Breast epithelium (tissue), 4 donors: ENCODE measurements at regions not wholly inside any gene's neighbourhood (a gene's known extent, or its start where the extent isn't known, plus 50 kb on each side); places are given as distances from the start of the nearest gene placed in this dataset.

Experiments used
- DNase-seq, 2 donors: peaks; one replicate each; pipeline ENCODE4 v3.0.0-alpha.2; 2019; ENCODE audit warnings: low spot score in 2 of 2
- H3K27ac ChIP-seq, 2 donors: fragments of 200-600 bp; sonication (generic) in 1 of 2; one replicate each; pipeline ENCODE4 v1.5.1; 2016 to 2019; ENCODE audit warnings: mild to moderate bottlenecking in 1 of 2
- H3K27me3 ChIP-seq, 2 donors: fragments of 200-600 bp; sonication (generic) in 1 of 2; one replicate each; pipeline versions ENCODE4 v1.5.1 to v1.6.0; 2017 to 2019; ENCODE audit warnings: control low read depth in 1 of 2, mild to moderate bottlenecking in 1 of 2
- H3K36me3 ChIP-seq: fragments of 200-600 bp; one replicate; pipeline ENCODE4 v1.5.1; 2019
- H3K4me1 ChIP-seq, 2 donors: fragments of 200-600 bp; sonication (generic); one replicate each; pipeline ENCODE4 v1.5.1; 2016 to 2019; ENCODE audit warnings: control low read depth in 1 of 2
- H3K4me3 ChIP-seq, 3 donors: fragments of 200-600 bp; sonication (generic); 1 replicate in 2 of 3; 2 replicates in 1 of 3; pipeline ENCODE4 v1.5.1; 2016 to 2019; ENCODE audit warnings: mild to moderate bottlenecking in 3 of 3, moderate library complexity in 2 of 3
- H3K9me3 ChIP-seq, 2 donors: fragments of 200-600 bp; sonication (generic) in 1 of 2; one replicate each; pipeline ENCODE4 v1.5.1; 2016 to 2019; ENCODE audit warnings: control low read depth in 1 of 2
- CTCF ChIP-seq, 3 donors: fragments of 450-650 bp; IDR thresholded peaks; one replicate each; pipeline ENCODE4 v1.5.1; 2016 to 2017; ENCODE audit warnings: antibody characterized with exemption in 3 of 3, mild to moderate bottlenecking in 3 of 3, moderate library complexity in 3 of 3
- POLR2A ChIP-seq: fragments of 450-650 bp; IDR thresholded peaks from one replicate; pipeline ENCODE4 v1.6.1; 2016; ENCODE audit warnings: antibody characterized with exemption, mild to moderate bottlenecking, moderate library complexity
- POLR2AphosphoS5 ChIP-seq, 3 donors: sonication (generic); formaldehyde crosslinking; IDR thresholded peaks; one replicate each; pipeline ENCODE4 v1.6.1; 2017; ENCODE audit warnings: antibody characterized with exemption in 3 of 3
- intact Hi-C: fragments of 100-400 bp; cut with DNase I; formaldehyde crosslinking; loops from one replicate; pipeline ENCODE4 v1.15.1; 2023; ENCODE audit warnings: low total_unique reads

DNA sequence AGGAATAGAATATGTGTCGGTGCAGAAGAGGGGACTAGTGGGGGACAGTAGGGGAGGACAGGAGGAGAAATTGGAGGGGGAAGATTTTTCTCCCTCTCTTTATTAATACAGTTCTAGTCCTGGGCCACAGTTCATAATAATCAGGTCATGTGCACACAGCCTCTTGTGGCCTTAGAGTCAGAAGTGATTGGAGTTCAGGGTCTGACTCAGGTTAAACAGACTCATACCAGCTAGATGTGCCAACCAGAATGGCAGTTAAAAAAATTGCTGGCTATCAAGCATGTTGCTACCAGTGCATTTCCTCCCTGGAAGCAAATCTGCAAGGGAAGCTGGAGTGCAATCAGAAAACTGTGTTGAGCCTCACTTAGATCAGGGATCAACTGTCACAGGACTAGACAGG is 132.7 kb upstream of the MAP1B start:
- intact Hi-C loops, result no loop called here
- Histone ChIP-seq H3K27me3 (no peaks in the 10 kb centered on the region), H3K36me3 (no peaks in the 10 kb centered on the region), H3K27ac (peak overlapping the region in 1 of 2 donors; percentile 64), H3K9me3 (no peaks in the 10 kb centered on the region), H3K4me3 (no peak overlapping the region), H3K4me1 (no peaks in the 10 kb centered on the region)
- no peak for TF ChIP-seq POLR2A
- no peak for TF ChIP-seq CTCF (IDR thresholded peaks at IDR 0.05)
- no peak for TF ChIP-seq POLR2AphosphoS5 (IDR thresholded peaks at IDR 0.05)
- DNase-seq, result no peak

GRCh38 chr5:71976449-71976848 is 130.8 kb upstream of the MAP1B start:
- Histone ChIP-seq H3K27me3 (no peaks in the 10 kb centered on the region), H3K9me3 (no peaks in the 10 kb centered on the region), H3K36me3 (no peaks in the 10 kb centered on the region), H3K4me3 (no peak overlapping the region), H3K27ac (peak overlapping the region in 1 of 2 donors; percentile 56), H3K4me1 (no peaks in the 10 kb centered on the region)
- DNase-seq, result no peak
- TF ChIP-seq CTCF (IDR thresholded peaks at IDR 0.05) (no peak), POLR2AphosphoS5 (IDR thresholded peaks at IDR 0.05) (no peak), POLR2A (no peak)
- intact Hi-C loops, result no loop called here

DNA sequence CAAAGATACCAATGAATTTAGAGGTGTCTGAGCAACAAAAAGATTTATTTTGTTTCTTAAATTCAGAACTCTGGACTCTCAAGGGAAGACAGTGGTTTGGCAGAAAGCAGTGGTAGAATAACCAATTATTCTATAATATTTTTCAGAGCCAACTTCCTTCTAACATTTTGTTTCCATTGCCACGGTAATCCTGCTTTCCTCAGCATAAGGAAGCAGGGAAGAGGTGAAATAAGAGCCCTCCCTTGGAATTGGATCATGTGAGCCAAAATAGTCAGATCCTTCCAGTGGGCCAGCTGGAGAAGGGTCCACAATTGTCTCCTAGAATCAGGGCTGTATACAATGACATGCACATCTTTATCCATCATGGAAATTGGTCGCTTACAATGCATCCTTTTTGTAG is 130.0 kb upstream of the MAP1B start:
- no peak for TF ChIP-seq CTCF (IDR thresholded peaks at IDR 0.05)
- TF ChIP-seq POLR2A, result no peak
- TF ChIP-seq POLR2AphosphoS5 (IDR thresholded peaks at IDR 0.05), result no peak
- Histone ChIP-seq H3K27ac (peak overlapping the region; percentile 52 to 56), H3K27me3 (no peaks in the 10 kb centered on the region), H3K36me3 (no peaks in the 10 kb centered on the region), H3K4me3 (no peak overlapping the region), H3K9me3 (no peaks in the 10 kb centered on the region), H3K4me1 (no peaks in the 10 kb centered on the region)
- DNase-seq, result no peak
- intact Hi-C loops, result no loop called here

GRCh38 chr5:71978216-71978615 is 129.1 kb upstream of the MAP1B start:
- TF ChIP-seq CTCF (IDR thresholded peaks at IDR 0.05), result no peak
- no peak for TF ChIP-seq POLR2AphosphoS5 (IDR thresholded peaks at IDR 0.05)
- TF ChIP-seq POLR2A, result no peak
- Histone ChIP-seq H3K4me3 (no peak overlapping the region), H3K27me3 (no peaks in the 10 kb centered on the region), H3K4me1 (no peaks in the 10 kb centered on the region), H3K27ac (peak overlapping the region in 1 of 2 donors; percentile 56), H3K36me3 (no peaks in the 10 kb centered on the region), H3K9me3 (no peaks in the 10 kb centered on the region)
- intact Hi-C loops, result no loop called here
- DNase-seq, result no peak

GRCh38 chr5:71982717-71983395 is 124.4 kb upstream of the MAP1B start:
- DNase-seq, result no peak
- intact Hi-C loops, result no loop called here
- H3K36me3 ChIP-seq, result no peaks in the 10 kb centered on the region
- H3K27me3 ChIP-seq, result no peaks in the 10 kb centered on the region
- no peaks in the 10 kb centered on the region for H3K9me3 ChIP-seq
- no peaks in the 10 kb centered on the region for H3K4me1 ChIP-seq
- no peak overlapping the region for H3K27ac ChIP-seq
- TF ChIP-seq CTCF (IDR thresholded peaks at IDR 0.05) (no peak), POLR2A (no peak), POLR2AphosphoS5 (IDR thresholded peaks at IDR 0.05) (no peak)
- no peak overlapping the region for H3K4me3 ChIP-seq
